OCI-LY7 (cell line): ENCODE measurements at regions not wholly inside any gene's neighbourhood (a gene's known extent, or its start where the extent isn't known, plus 50 kb on each side); places are given as distances from the start of the nearest gene placed in this dataset.

Experiments
- BruUV-seq: library from RNA; stranded (reverse); fragments of 400-500 nt; replicated peaks from 2 replicates; lab custom pipeline; 2021; lab: Mats Ljungman, UMichigan
- CTCF ChIA-PET: fragments of 300-600 bp; sonication (Branson Sonifier 250); formaldehyde crosslinking; loops from one replicate; lab custom pipeline; 2022; ENCODE audit warnings: antibody characterized with exemption; ENCODE audit not compliant: unreplicated experiment; lab: Charles Lee
- POLR2A ChIA-PET: fragments of 300-600 bp; sonication (Branson Sonifier 250); formaldehyde crosslinking; loops from one replicate; lab custom pipeline; 2022; ENCODE audit warnings: antibody characterized with exemption; lab: Charles Lee
- DNase-seq: peaks from one replicate; pipeline ENCODE4 v3.0.0-alpha.2; 2015; ENCODE audit warnings: low spot score
- H2AFZ ChIP-seq: fragments of 200-600 bp; sonication (generic), shearing (Covaris generic); 2 replicates; pipeline ENCODE4 v1.6.1; 2014; ENCODE audit warnings: mild to moderate bottlenecking, antibody characterized with exemption, low read length, moderate library complexity
- H3K27ac ChIP-seq: fragments of 200-600 bp; sonication (generic); 2 replicates; pipeline ENCODE4 v1.5.1; 2014; ENCODE audit warnings: mixed run types, low read depth, mild to moderate bottlenecking, moderate library complexity, low read length, inconsistent platforms; ENCODE audit not compliant: poor library complexity, severe bottlenecking
- H3K36me3 ChIP-seq: fragments of 200-600 bp; sonication (generic); 2 replicates; pipeline ENCODE4 v1.6.1; 2014; ENCODE audit warnings: mild to moderate bottlenecking, antibody characterized with exemption, low read length, moderate library complexity, mixed read lengths; ENCODE audit not compliant: insufficient read depth
- H3K4me1 ChIP-seq: fragments of 200-600 bp; sonication (generic); 2 replicates; pipeline ENCODE4 v1.5.1; 2014; ENCODE audit warnings: mild to moderate bottlenecking, low read length; ENCODE audit not compliant: insufficient read depth, poor library complexity, severe bottlenecking
- H3K4me2 ChIP-seq: fragments of 200-600 bp; sonication (generic); 2 replicates; pipeline ENCODE4 v1.6.1; 2014; ENCODE audit warnings: mild to moderate bottlenecking, low read length
- H3K4me3 ChIP-seq: fragments of 200-600 bp; sonication (generic); 2 replicates; pipeline ENCODE4 v1.5.1; 2014; ENCODE audit warnings: mild to moderate bottlenecking, low read depth, low read length; ENCODE audit not compliant: poor library complexity, severe bottlenecking
- H3K79me2 ChIP-seq: fragments of 200-600 bp; sonication (generic); 2 replicates; pipeline ENCODE4 v1.6.1; 2016; ENCODE audit warnings: low read depth, mild to moderate bottlenecking, low read length, moderate library complexity, mixed read lengths; ENCODE audit not compliant: insufficient read depth
- H3K9me2 ChIP-seq: fragments of 200-600 bp; sonication (generic); 2 replicates; pipeline ENCODE4 v1.6.1; 2016; ENCODE audit warnings: mild to moderate bottlenecking, low read length, mixed read lengths; ENCODE audit not compliant: insufficient read depth
- H3K9me3 ChIP-seq: fragments of 200-600 bp; sonication (generic); 2 replicates; pipeline ENCODE4 v1.6.1; 2014; ENCODE audit warnings: mild to moderate bottlenecking, mixed run types, low read length, mixed read lengths
- H4K20me1 ChIP-seq: fragments of 200-600 bp; sonication (generic); 2 replicates; pipeline ENCODE4 v1.6.1; 2014; ENCODE audit warnings: mild to moderate bottlenecking, antibody characterized with exemption, low read length, moderate library complexity, mixed read lengths; ENCODE audit not compliant: insufficient read depth
- EZH2phosphoT487 ChIP-seq: fragments of 200-600 bp; sonication (generic); IDR thresholded peaks from 2 replicates; pipeline ENCODE4 v1.6.1; 2018; ENCODE audit warnings: low read depth, borderline replicate concordance, mild to moderate bottlenecking, mixed run types, antibody characterized with exemption, low read length, moderate library complexity, mixed read lengths
- intact Hi-C: fragments of 100-400 bp; cut with micrococcal nuclease; formaldehyde crosslinking; loops from one replicate; pipeline ENCODE4 v1.10.0; 2022; ENCODE audit not compliant: unreplicated experiment
- TF ChIP-seq, protein P1 (sequence below): fragments of 200-600 bp; sonication (generic); conservative IDR thresholded peaks from 2 replicates; pipeline ENCODE4 v1.5.1; 2014; ENCODE audit warnings: mild to moderate bottlenecking, antibody characterized with exemption, low read length, moderate library complexity, mixed read lengths

DNA sequence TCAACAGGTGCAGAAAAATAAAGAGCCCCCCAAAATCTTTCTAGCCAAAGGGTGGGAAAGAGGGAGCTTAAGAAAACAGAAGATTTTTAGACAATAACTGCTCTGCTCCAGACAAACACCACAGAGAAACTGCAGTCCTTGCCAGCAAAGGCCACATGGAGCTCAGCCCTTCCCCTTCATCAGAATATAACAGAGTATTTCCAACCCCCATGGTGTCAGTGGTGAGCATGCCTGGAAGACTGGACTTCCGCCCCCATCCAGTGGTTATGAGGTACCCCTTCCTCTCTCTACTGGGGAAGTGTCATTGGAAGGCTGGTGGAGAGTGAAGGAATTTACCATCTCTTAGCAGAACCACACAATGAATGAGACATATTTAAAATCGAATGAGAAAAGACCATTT, 1007.3 kb upstream of the CELF2 start:
- ChIA-PET CTCF (interaction anchor here (0.9 kb wide), 1 partner anchor 46 kb away, joined by 3 read pairs; no protein-coding TSS in a partner anchor), POLR2A (interaction anchor here (0.7 to 4.6 kb wide), 4 partner anchors 10 to 36 kb away, joined by 3 to 33 read pairs (median 4); no protein-coding TSS in a partner anchor)
- Histone ChIP-seq H3K27ac (no peak overlapping the region), H4K20me1 (no peaks in the 10 kb centered on the region), H3K36me3 (no peaks in the 10 kb centered on the region), H2AFZ (peak overlapping the region; percentile 44), H3K79me2 (no peaks in the 10 kb centered on the region), H3K9me3 (no peaks in the 10 kb centered on the region), H3K4me2 (no peak overlapping the region), H3K4me1 (peaks cover 36% of the 10 kb centered on the region), H3K4me3 (no peak overlapping the region), H3K9me2 (no peaks in the 10 kb centered on the region)
- TF ChIP-seq, protein P1, sequence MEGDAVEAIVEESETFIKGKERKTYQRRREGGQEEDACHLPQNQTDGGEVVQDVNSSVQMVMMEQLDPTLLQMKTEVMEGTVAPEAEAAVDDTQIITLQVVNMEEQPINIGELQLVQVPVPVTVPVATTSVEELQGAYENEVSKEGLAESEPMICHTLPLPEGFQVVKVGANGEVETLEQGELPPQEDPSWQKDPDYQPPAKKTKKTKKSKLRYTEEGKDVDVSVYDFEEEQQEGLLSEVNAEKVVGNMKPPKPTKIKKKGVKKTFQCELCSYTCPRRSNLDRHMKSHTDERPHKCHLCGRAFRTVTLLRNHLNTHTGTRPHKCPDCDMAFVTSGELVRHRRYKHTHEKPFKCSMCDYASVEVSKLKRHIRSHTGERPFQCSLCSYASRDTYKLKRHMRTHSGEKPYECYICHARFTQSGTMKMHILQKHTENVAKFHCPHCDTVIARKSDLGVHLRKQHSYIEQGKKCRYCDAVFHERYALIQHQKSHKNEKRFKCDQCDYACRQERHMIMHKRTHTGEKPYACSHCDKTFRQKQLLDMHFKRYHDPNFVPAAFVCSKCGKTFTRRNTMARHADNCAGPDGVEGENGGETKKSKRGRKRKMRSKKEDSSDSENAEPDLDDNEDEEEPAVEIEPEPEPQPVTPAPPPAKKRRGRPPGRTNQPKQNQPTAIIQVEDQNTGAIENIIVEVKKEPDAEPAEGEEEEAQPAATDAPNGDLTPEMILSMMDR = no peak
- TF ChIP-seq EZH2phosphoT487 = no peak
- DNase-seq = no peak
- BruUV-seq = no TSS peak
- intact Hi-C loops = no loop called here

- POLR2A ChIA-PET = interaction anchor here (1.0 to 2.7 kb wide), 3 partner anchors 11 to 143 kb away, joined by 3 to 12 read pairs (median 3); no protein-coding TSS in a partner anchor
These were observed 1002.8 kb upstream of the CELF2 start for GRCh38 chr10:10014846-10015245.

GRCh38 chr10:10017716-10018115, 1000.0 kb upstream of the CELF2 start:
- CTCF ChIA-PET = no interaction called here
- intact Hi-C loops = no loop called here
- POLR2A ChIA-PET = interaction anchor here (0.6 kb wide), 1 partner anchor 1216 kb away, joined by 5 read pairs; no protein-coding TSS in a partner anchor

More at GRCh38 chr10:10014846-10015245, 1002.8 kb upstream of the CELF2 start:
- DNase-seq = no peak
- Histone ChIP-seq H3K79me2 (no peaks in the 10 kb centered on the region), H3K9me2 (no peaks in the 10 kb centered on the region), H2AFZ (no peak overlapping the region), H3K4me1 (peaks cover 7% of the 10 kb centered on the region), H3K4me3 (no peak overlapping the region), H3K9me3 (no peaks in the 10 kb centered on the region), H3K27ac (no peak overlapping the region), H4K20me1 (no peaks in the 10 kb centered on the region), H3K36me3 (no peaks in the 10 kb centered on the region), H3K4me2 (no peak overlapping the region)
- CTCF ChIA-PET = no interaction called here
- intact Hi-C loops = no loop called here
- no TSS peak for BruUV-seq
- TF ChIP-seq, protein P1 = no peak
- no peak for TF ChIP-seq EZH2phosphoT487

More at GRCh38 chr10:10017716-10018115, 1000.0 kb upstream of the CELF2 start:
- Histone ChIP-seq H3K79me2 (no peaks in the 10 kb centered on the region), H3K9me2 (no peaks in the 10 kb centered on the region), H3K27ac (no peak overlapping the region), H3K4me2 (no peak overlapping the region), H4K20me1 (no peaks in the 10 kb centered on the region), H3K4me1 (no peaks in the 10 kb centered on the region), H3K4me3 (no peak overlapping the region), H2AFZ (no peak overlapping the region), H3K9me3 (no peaks in the 10 kb centered on the region), H3K36me3 (no peaks in the 10 kb centered on the region)
- no peak for TF ChIP-seq EZH2phosphoT487
- TF ChIP-seq, protein P1 = no peak
- no peak for DNase-seq
- BruUV-seq = no TSS peak
